ENCODE measurements at regions not wholly inside any gene's neighbourhood (a gene's known extent, or its start where the extent isn't known, plus 50 kb on each side); places are given as distances from the start of the nearest gene placed in this dataset.

DNA sequence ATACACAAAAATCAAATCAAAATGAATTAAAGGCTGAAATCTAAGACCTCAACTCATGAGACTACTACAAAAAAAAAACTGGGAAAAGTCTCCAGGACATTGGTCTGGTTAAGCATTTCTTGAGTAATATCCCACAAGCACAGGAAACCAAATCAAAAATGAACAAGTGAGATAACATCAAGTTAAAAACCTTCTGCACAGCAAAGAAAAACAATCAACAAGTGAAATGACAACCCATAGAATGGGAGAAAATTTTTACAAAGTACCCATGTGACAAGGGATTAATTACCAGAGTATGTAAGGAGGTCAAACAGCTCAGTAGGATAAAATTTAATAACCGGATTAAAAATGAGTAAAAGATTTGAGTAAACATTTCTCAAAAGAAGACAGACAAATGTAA lies 338.7 kb downstream of the SLC16A7 start:
- H3K36me3 ChIP-seq (ENCODE audit: low read length): no peaks in the 10 kb centered on the region
- no peak overlapping the region for H3K4me3 ChIP-seq (ENCODE audit: insufficient read depth, low read length, poor library complexity, severe bottlenecking)
- no peaks in the 10 kb centered on the region for H4K20me1 ChIP-seq (ENCODE audit: low read depth, low read length)
- no peaks in the 10 kb centered on the region for H3K27me3 ChIP-seq (ENCODE audit: low read length)
- H3K27ac ChIP-seq (ENCODE audit: low read depth, low read length): no peak overlapping the region
- H3K4me2 ChIP-seq (ENCODE audit: low read depth, low read length, poor library complexity, severe bottlenecking): no peak overlapping the region
- no peaks in the 10 kb centered on the region for H3F3A ChIP-seq (ENCODE audit: insufficient read depth)
- no peaks in the 10 kb centered on the region for H3K79me2 ChIP-seq (ENCODE audit: insufficient read depth, low read length)
- H3K9me2 ChIP-seq (replicated peaks; ENCODE audit: insufficient read depth, low read length): no peaks in the 10 kb centered on the region
- H2AFZ ChIP-seq (ENCODE audit: low read depth, low read length, severe bottlenecking): no peak overlapping the region
- no peaks in the 10 kb centered on the region for H3K9me3 ChIP-seq (ENCODE audit: insufficient read depth, low read length)
- no peak overlapping the region for H3K9ac ChIP-seq (ENCODE audit: low read length)
- TF ChIP-seq, protein P1, sequence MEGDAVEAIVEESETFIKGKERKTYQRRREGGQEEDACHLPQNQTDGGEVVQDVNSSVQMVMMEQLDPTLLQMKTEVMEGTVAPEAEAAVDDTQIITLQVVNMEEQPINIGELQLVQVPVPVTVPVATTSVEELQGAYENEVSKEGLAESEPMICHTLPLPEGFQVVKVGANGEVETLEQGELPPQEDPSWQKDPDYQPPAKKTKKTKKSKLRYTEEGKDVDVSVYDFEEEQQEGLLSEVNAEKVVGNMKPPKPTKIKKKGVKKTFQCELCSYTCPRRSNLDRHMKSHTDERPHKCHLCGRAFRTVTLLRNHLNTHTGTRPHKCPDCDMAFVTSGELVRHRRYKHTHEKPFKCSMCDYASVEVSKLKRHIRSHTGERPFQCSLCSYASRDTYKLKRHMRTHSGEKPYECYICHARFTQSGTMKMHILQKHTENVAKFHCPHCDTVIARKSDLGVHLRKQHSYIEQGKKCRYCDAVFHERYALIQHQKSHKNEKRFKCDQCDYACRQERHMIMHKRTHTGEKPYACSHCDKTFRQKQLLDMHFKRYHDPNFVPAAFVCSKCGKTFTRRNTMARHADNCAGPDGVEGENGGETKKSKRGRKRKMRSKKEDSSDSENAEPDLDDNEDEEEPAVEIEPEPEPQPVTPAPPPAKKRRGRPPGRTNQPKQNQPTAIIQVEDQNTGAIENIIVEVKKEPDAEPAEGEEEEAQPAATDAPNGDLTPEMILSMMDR (IDR thresholded peaks at IDR 0.05; ENCODE audit: insufficient read depth, low read length, poor library complexity, severe bottlenecking): no peak
- no peak for TF ChIP-seq EZH2phosphoT487 (conservative IDR thresholded peaks at IDR 0.05; ENCODE audit: low read length)

DNA sequence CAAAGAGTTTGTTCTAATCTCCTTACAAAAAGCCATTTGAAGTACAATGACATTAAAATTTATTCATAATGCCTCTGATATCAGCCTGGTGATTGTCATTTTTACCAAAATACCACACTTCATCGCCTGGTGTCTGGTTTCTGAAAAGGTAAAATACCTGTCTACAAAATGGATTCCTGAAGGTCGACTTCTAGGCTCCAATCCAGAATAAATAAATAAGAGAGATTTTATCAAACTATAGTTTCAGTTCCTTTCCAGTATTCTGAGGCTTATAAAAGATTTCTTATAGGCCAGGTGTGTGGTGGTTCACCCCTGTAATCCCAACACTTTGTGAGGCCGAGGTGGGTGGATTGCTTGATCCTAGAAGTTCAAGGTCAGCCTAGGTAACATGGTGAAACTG lies 340.7 kb downstream of the SLC16A7 start:
- Histone ChIP-seq H3K9me3 (ENCODE audit: insufficient read depth, low read length) (no peaks in the 10 kb centered on the region), H3F3A (ENCODE audit: insufficient read depth) (no peaks in the 10 kb centered on the region)
- TF ChIP-seq, protein P1 (IDR thresholded peaks at IDR 0.05; ENCODE audit: insufficient read depth, low read length, poor library complexity, severe bottlenecking): no peak
- no peak for TF ChIP-seq EZH2phosphoT487 (conservative IDR thresholded peaks at IDR 0.05; ENCODE audit: low read length)

DNA sequence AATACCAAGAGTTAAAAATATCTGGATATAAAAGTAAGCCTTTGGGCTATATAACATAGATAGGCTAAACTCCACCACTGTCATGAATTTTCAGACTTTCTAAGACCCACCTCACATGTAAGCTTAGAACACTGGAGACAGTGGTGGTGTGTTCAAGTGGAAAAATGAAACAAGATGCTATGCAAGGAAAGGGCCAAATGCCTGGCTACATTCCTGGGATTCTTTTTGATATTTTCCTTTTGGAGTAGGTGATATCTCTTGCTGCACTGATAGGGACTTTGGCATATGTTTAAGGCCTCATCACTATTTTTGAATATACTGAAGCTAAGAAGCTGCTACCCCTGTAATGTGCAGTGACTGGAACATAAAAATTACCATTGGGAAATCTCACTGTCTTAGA lies 341.3 kb downstream of the SLC16A7 start:
- Histone ChIP-seq H2AFZ (ENCODE audit: low read depth, low read length, severe bottlenecking) (no peak overlapping the region), H4K20me1 (ENCODE audit: low read depth, low read length) (no peaks in the 10 kb centered on the region), H3K4me2 (ENCODE audit: low read depth, low read length, poor library complexity, severe bottlenecking) (no peak overlapping the region), H3K27me3 (ENCODE audit: low read length) (no peaks in the 10 kb centered on the region), H3K9me3 (ENCODE audit: insufficient read depth, low read length) (no peaks in the 10 kb centered on the region), H3K9me2 (replicated peaks; ENCODE audit: insufficient read depth, low read length) (no peaks in the 10 kb centered on the region), H3K79me2 (ENCODE audit: insufficient read depth, low read length) (no peaks in the 10 kb centered on the region), H3F3A (ENCODE audit: insufficient read depth) (no peaks in the 10 kb centered on the region), H3K9ac (ENCODE audit: low read length) (no peak overlapping the region), H3K4me3 (ENCODE audit: insufficient read depth, low read length, poor library complexity, severe bottlenecking) (no peak overlapping the region), H3K36me3 (ENCODE audit: low read length) (no peaks in the 10 kb centered on the region), H3K27ac (ENCODE audit: low read depth, low read length) (no peak overlapping the region)
- TF ChIP-seq, protein P1 (IDR thresholded peaks at IDR 0.05; ENCODE audit: insufficient read depth, low read length, poor library complexity, severe bottlenecking): no peak
- no peak for TF ChIP-seq EZH2phosphoT487 (conservative IDR thresholded peaks at IDR 0.05; ENCODE audit: low read length)

More for the DNA sequence above, 340.7 kb downstream of the SLC16A7 start:
- Histone ChIP-seq H3K79me2 (ENCODE audit: insufficient read depth, low read length) (no peaks in the 10 kb centered on the region), H3K36me3 (ENCODE audit: low read length) (no peaks in the 10 kb centered on the region), H3K4me2 (ENCODE audit: low read depth, low read length, poor library complexity, severe bottlenecking) (no peak overlapping the region), H2AFZ (ENCODE audit: low read depth, low read length, severe bottlenecking) (no peak overlapping the region), H4K20me1 (ENCODE audit: low read depth, low read length) (no peaks in the 10 kb centered on the region), H3K27ac (ENCODE audit: low read depth, low read length) (no peak overlapping the region), H3K27me3 (ENCODE audit: low read length) (no peaks in the 10 kb centered on the region), H3K9me2 (replicated peaks; ENCODE audit: insufficient read depth, low read length) (no peaks in the 10 kb centered on the region), H3K4me3 (ENCODE audit: insufficient read depth, low read length, poor library complexity, severe bottlenecking) (no peak overlapping the region), H3K9ac (ENCODE audit: low read length) (no peak overlapping the region)
